Activated T-helper 2 cell treated with anti-CD3 and anti-CD28 coated beads, Interferon-gamma antibody, Interleukin-2, Interleukin-4, amounts not matched to agents 10 μg/mL and 5 μg/mL and 100 μg/mL, durations not matched to agents 14 hours and 24 hours and 36 hours (primary cell): ENCODE measurements at regions not wholly inside any gene's neighbourhood (a gene's known extent, or its start where the extent isn't known, plus 50 kb on each side); places are given as distances from the start of the nearest gene placed in this dataset.

Experiments used
- DNase-seq: peaks from one replicate; pipeline ENCODE4 v3.0.0; 2021; ENCODE audit warnings: low spot score
- H3K27ac Mint-ChIP-seq: one replicate; pipeline ENCODE4 v1.8.0; 2021; ENCODE audit warnings: mixed read lengths
- H3K27me3 Mint-ChIP-seq: one replicate; pipeline ENCODE4 v1.8.0; 2021; ENCODE audit warnings: low read depth, mixed read lengths
- H3K36me3 Mint-ChIP-seq: one replicate; pipeline ENCODE4 v1.8.0; 2021; ENCODE audit warnings: low read depth, mixed read lengths
- H3K4me1 Mint-ChIP-seq: one replicate; pipeline ENCODE4 v1.8.0; 2021; ENCODE audit warnings: low read depth, mixed read lengths
- H3K4me3 Mint-ChIP-seq: one replicate; pipeline ENCODE4 v1.8.0; 2021; ENCODE audit warnings: low read depth, mild to moderate bottlenecking, moderate library complexity, mixed read lengths
- H3K9me3 Mint-ChIP-seq: one replicate; pipeline ENCODE4 v1.8.0; 2021; ENCODE audit warnings: mixed read lengths
- intact Hi-C: fragments of 100-400 bp; cut with micrococcal nuclease; formaldehyde crosslinking; loops from one replicate; pipeline ENCODE4 v1.15.1; 2023

GRCh38 chrX:107541244-107541643 is 87.1 kb upstream of the PRPS1 start:
- Mint-ChIP-seq H3K27me3 (peaks cover 4% of the 10 kb centered on the region), H3K36me3 (no peaks in the 10 kb centered on the region), H3K9me3 (no peaks in the 10 kb centered on the region), H3K4me1 (peaks cover 2% of the 10 kb centered on the region), H3K4me3 (no peak overlapping the region), H3K27ac (no peak overlapping the region)
- no peak for DNase-seq
- intact Hi-C loops, result no loop called here

DNA sequence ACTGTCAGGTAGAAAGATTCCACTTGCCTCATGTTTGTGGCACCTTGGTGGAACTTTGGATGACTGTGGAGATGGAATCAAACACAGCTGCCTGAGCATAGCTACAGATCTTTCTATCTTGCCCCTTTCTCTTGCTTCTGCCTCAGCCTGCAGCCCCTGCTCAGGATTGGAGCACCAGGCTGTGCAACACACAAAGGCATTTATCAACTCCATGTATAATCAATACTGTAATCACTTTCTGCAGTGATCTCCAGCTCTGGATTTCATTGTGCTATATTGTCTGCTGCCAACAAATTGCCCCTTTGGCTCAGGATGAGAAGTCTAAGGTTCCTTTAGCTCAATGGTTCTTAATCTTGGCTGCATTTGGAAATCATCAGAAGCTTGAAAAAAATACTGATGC is 86.3 kb upstream of the PRPS1 start:
- Mint-ChIP-seq H3K27ac (no peak overlapping the region), H3K4me3 (no peak overlapping the region), H3K9me3 (no peaks in the 10 kb centered on the region), H3K36me3 (no peaks in the 10 kb centered on the region), H3K27me3 (peaks cover 2% of the 10 kb centered on the region), H3K4me1 (peaks cover 2% of the 10 kb centered on the region)
- no peak for DNase-seq
- intact Hi-C loops, result no loop called here

DNA sequence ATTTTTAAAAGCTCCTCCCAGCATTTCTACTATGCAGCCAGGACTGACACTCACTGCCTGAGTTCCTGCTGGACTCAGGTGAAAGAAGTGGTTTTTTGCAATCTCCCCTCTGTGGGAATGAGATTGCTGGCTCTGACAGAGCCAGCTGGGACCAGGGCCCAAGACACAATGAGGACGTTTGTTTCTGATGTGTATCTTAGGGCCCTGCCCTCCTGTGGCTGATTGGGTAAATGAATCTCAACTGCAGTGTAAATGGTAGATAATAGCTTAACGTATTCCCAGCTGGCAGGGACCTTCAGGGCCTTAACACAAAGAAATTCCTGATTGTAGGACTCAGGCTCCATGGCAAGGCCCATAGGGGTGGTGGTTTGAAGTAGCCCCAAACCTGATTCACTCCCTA is 85.8 kb upstream of the PRPS1 start:
- intact Hi-C loops, result no loop called here
- DNase-seq, result no peak
- no peaks in the 10 kb centered on the region for H3K9me3 Mint-ChIP-seq
- H3K4me1 Mint-ChIP-seq, result peaks cover 2% of the 10 kb centered on the region
- H3K27me3 Mint-ChIP-seq, result peaks cover 1% of the 10 kb centered on the region
- H3K27ac Mint-ChIP-seq, result no peak overlapping the region
- no peak overlapping the region for H3K4me3 Mint-ChIP-seq
- H3K36me3 Mint-ChIP-seq, result no peaks in the 10 kb centered on the region

DNA sequence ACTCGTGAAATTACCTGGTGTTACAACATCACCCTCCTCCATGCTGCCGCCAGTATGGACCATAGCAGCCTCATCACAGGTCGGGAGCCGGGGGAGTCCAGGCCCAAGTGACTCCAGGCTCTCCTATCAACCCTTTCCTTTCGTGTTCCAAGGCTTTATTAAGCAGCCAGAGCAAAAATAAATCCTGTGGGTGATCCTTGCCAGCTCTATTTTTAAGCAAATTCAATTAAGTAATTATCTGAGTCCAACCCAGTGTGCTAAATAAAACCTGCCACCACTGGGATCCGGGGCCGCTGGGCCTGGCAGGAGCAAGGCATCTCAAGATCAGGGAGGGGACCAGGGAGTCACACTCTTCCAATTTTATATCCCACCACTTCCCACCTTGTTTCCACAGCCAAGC is 80.7 kb upstream of the PRPS1 start:
- peaks cover 13% of the 10 kb centered on the region for H3K4me1 Mint-ChIP-seq
- no peak overlapping the region for H3K27ac Mint-ChIP-seq
- intact Hi-C loops, result no loop called here
- DNase-seq, result no peak
- no peaks in the 10 kb centered on the region for H3K36me3 Mint-ChIP-seq
- H3K4me3 Mint-ChIP-seq, result no peak overlapping the region
- H3K9me3 Mint-ChIP-seq, result no peaks in the 10 kb centered on the region
- H3K27me3 Mint-ChIP-seq, result no peaks in the 10 kb centered on the region

GRCh38 chrX:107548775-107549174 is 79.5 kb upstream of the PRPS1 start:
- Mint-ChIP-seq H3K4me1 (peaks cover 15% of the 10 kb centered on the region), H3K27me3 (no peaks in the 10 kb centered on the region), H3K27ac (no peak overlapping the region), H3K4me3 (no peak overlapping the region), H3K9me3 (no peaks in the 10 kb centered on the region), H3K36me3 (no peaks in the 10 kb centered on the region)
- no peak for DNase-seq
- intact Hi-C loops, result no loop called here

- H3K4me3 Mint-ChIP-seq, result no peak overlapping the region
- no peaks in the 10 kb centered on the region for H3K9me3 Mint-ChIP-seq
- H3K27ac Mint-ChIP-seq, result no peak overlapping the region
- no peaks in the 10 kb centered on the region for H3K36me3 Mint-ChIP-seq
- H3K27me3 Mint-ChIP-seq, result no peaks in the 10 kb centered on the region
- H3K4me1 Mint-ChIP-seq, result peaks cover 15% of the 10 kb centered on the region
- intact Hi-C loops, result no loop called here
- DNase-seq, result peak; percentile 17
Observed at GRCh38 chrX:107549504-107549903, 78.8 kb upstream of the PRPS1 start.

GRCh38 chrX:107551546-107551945 is 76.8 kb upstream of the PRPS1 start:
- Mint-ChIP-seq H3K27ac (no peak overlapping the region), H3K36me3 (no peaks in the 10 kb centered on the region), H3K4me3 (no peak overlapping the region), H3K27me3 (no peaks in the 10 kb centered on the region), H3K9me3 (no peaks in the 10 kb centered on the region), H3K4me1 (peaks cover 13% of the 10 kb centered on the region)
- intact Hi-C loops, result no loop called here
- no peak for DNase-seq

DNA sequence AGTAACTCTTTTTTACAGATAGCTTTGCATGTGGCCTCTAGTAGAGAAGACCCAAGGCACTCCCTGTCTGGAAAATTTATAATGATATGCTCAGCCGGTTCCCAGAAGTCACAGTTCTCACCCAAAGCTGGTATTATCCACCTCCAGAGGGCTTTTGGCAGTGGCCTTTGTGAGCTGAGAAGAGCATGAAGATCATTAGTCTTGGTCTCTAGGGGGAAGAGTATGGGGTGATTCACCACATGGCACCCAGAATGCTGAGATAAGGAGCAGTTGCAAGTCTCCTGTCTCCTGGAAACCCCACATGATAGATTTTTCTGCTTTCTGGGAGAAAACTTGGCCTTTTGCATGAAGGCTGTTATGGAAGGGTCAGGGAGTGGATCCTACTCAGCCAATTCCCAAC is 75.4 kb upstream of the PRPS1 start:
- H3K9me3 Mint-ChIP-seq, result no peaks in the 10 kb centered on the region
- no peaks in the 10 kb centered on the region for H3K27me3 Mint-ChIP-seq
- no peak overlapping the region for H3K4me3 Mint-ChIP-seq
- intact Hi-C loops, result no loop called here
- H3K27ac Mint-ChIP-seq, result no peak overlapping the region
- no peak for DNase-seq
- H3K4me1 Mint-ChIP-seq, result peaks cover 18% of the 10 kb centered on the region
- H3K36me3 Mint-ChIP-seq, result no peaks in the 10 kb centered on the region

DNA sequence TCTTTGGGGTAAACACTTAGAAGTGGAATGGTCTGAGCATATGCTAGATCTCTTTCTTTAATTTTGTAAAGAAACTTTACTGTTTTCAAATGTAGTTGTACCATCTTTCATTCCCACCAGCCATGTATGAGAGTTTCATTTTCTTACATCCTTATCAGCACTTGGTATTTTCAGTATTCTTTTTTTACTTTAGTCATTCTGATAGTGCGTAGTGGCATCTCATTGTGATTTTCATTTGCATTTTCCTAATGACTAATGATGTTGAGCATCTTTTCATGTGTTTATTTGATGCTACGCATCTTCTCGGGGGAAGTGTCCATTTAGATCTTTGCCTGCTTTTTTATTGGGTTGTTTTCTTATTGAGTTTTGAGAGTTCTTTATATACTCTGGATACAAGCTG is 71.3 kb upstream of the PRPS1 start:
- no peaks in the 10 kb centered on the region for H3K36me3 Mint-ChIP-seq
- H3K9me3 Mint-ChIP-seq, result no peaks in the 10 kb centered on the region
- H3K4me1 Mint-ChIP-seq, result peaks cover 7% of the 10 kb centered on the region
- H3K4me3 Mint-ChIP-seq, result no peak overlapping the region
- H3K27me3 Mint-ChIP-seq, result peaks cover 2% of the 10 kb centered on the region
- H3K27ac Mint-ChIP-seq, result no peak overlapping the region
- no peak for DNase-seq
- intact Hi-C loops, result no loop called here

DNA sequence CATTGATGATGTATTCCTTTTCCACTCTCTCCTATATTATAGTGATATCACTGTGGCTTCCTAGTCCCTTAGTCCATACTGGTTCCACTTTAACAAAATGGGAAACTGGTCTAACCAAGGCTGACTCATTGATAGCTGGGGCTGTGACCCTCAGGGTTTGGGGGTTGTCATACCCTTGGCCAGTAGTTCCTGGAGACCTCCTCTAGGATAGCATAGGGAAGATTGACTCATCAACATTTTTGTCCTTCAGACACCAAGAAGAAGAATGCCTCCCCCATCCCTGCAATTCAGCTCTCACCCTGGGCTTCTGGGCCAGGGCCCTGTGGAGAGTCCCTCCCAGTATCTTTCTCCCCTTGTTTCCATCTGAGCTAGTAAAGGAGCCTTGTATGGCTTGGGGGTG is 68.8 kb upstream of the PRPS1 start:
- peaks cover 5% of the 10 kb centered on the region for H3K4me1 Mint-ChIP-seq
- intact Hi-C loops, result no loop called here

DNA sequence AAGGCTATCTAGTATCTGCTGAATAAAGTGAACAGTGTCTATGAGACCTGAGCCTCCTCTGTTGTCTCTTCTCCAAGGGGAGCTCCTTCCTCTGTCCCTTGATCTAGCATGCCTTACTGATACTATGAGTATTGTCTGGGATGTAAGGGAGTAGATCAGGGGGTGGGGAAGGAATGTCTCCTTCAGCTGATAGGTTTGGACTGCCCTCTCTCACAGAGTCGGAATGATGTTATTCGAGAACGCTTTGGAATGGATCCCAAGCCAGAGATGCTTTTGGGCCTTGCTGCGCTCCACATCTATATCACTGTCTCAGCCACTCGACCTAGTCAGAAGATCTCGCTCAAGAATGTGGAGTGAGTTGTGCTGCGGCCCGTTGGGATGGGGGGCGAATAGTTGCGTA is 68.3 kb upstream of the PRPS1 start:
- H3K36me3 Mint-ChIP-seq, result no peaks in the 10 kb centered on the region
- peaks cover 7% of the 10 kb centered on the region for H3K27me3 Mint-ChIP-seq
- H3K27ac Mint-ChIP-seq, result no peak overlapping the region
- H3K9me3 Mint-ChIP-seq, result no peaks in the 10 kb centered on the region
- H3K4me3 Mint-ChIP-seq, result no peak overlapping the region
- intact Hi-C loops, result no loop called here
- DNase-seq, result no peak
- peaks cover 5% of the 10 kb centered on the region for H3K4me1 Mint-ChIP-seq

More for the DNA sequence above, 68.8 kb upstream of the PRPS1 start:
- no peak for DNase-seq
- Mint-ChIP-seq H3K27ac (no peak overlapping the region), H3K27me3 (peaks cover 7% of the 10 kb centered on the region), H3K36me3 (no peaks in the 10 kb centered on the region), H3K9me3 (no peaks in the 10 kb centered on the region), H3K4me3 (no peak overlapping the region)

DNA sequence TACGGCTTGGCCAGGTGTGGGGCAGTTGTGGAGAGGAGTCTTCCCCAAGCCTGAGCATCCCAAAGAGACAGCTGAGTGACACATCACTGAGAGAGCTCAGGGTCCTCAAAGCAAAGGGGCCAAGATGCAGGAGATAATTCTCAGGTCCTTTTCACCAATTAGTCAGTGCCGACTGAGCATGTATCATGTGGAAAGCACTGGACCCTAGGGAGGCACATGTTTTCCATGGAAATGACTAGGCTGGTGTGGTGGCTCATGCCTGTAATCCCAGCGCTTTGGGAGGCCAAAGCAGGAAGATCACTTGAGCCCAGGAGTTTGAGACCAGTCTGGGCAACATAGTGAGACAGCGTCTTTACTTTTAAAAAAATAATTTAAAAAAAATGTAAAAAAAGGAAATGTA is 67.3 kb upstream of the PRPS1 start:
- Mint-ChIP-seq H3K36me3 (no peaks in the 10 kb centered on the region), H3K4me3 (no peak overlapping the region), H3K9me3 (no peaks in the 10 kb centered on the region), H3K27ac (no peak overlapping the region), H3K27me3 (peaks cover 8% of the 10 kb centered on the region), H3K4me1 (peaks cover 5% of the 10 kb centered on the region)
- intact Hi-C loops, result no loop called here
- DNase-seq, result no peak

DNA sequence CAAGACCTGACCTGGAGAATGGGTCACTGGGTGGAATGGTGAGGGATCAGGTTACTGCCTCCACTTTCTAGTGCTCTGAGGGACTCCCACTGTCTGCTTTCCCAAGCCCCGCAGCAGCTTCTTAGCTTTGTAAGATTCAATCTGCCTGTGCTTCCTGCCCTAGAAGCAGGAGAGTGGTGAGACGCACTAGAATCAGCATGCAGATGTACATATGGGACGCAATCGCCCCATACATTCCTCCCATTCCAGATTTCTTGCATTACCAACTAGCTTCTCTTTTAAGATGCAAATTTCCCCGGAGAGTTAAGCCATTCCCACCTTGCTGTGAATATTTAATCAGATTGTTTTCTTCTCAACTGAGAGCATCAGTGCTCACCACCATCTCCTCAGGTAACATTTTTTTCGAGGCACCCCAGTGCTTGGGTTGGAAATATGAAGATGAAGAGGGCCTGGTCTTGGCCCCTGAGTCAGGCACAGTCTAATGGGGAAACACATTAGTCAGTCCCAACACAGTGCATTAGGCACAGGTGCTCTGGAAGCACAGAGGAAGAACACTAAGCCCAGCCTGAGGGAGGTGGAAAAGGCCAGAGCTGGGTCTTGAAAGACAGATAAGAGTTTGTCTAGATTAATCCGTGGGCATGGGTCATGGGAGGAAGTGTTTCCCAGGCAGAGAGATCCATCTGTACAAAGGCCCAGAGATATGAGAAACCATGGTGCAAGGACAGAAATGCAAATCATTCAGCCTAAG is 66.7 kb upstream of the PRPS1 start:
- peaks cover 5% of the 10 kb centered on the region for H3K4me1 Mint-ChIP-seq
- intact Hi-C loops, result no loop called here
- no peak overlapping the region for H3K27ac Mint-ChIP-seq
- peaks cover 9% of the 10 kb centered on the region for H3K27me3 Mint-ChIP-seq
- H3K9me3 Mint-ChIP-seq, result no peaks in the 10 kb centered on the region
- no peak overlapping the region for H3K4me3 Mint-ChIP-seq
- no peak for DNase-seq
- no peaks in the 10 kb centered on the region for H3K36me3 Mint-ChIP-seq

GRCh38 chrX:107562482-107562881 is 65.8 kb upstream of the PRPS1 start:
- H3K27ac Mint-ChIP-seq, result no peak overlapping the region
- H3K27me3 Mint-ChIP-seq, result peaks cover 12% of the 10 kb centered on the region
- DNase-seq, result no peak
- H3K4me1 Mint-ChIP-seq, result peaks cover 3% of the 10 kb centered on the region
- intact Hi-C loops, result no loop called here
- no peak overlapping the region for H3K4me3 Mint-ChIP-seq
- no peaks in the 10 kb centered on the region for H3K9me3 Mint-ChIP-seq
- H3K36me3 Mint-ChIP-seq, result no peaks in the 10 kb centered on the region
